ENCODE measurements at regions not wholly inside any gene's neighbourhood (a gene's known extent, or its start where the extent isn't known, plus 50 kb on each side); places are given as distances from the start of the nearest gene placed in this dataset.
"Not testable (repeated sequence)": the region's sequence is repeated elsewhere in the genome, so short reads cannot be mapped to it uniquely, and the experiment has no call there.

DNA sequence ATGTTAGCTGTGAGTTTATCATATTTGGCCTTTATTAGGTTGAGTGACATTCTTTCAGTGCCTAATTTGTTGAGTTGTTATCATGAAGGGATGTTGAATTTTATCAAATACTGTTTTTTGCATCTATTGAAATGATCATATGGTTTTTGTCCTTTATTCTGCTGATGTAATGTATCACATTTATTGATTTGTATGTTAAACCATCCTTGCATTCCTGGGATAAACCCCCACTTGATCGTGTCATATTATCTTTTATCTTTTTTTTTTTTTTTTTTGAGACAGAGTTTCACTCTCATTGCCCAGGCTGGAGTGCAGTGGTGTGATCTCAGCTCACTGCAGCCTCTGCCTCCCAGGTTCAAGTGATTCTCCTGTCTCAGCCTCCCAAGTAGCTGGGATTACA, 51.9 kb upstream of the MFGE8 start:
- not testable (repeated sequence) for DNase-seq

DNA sequence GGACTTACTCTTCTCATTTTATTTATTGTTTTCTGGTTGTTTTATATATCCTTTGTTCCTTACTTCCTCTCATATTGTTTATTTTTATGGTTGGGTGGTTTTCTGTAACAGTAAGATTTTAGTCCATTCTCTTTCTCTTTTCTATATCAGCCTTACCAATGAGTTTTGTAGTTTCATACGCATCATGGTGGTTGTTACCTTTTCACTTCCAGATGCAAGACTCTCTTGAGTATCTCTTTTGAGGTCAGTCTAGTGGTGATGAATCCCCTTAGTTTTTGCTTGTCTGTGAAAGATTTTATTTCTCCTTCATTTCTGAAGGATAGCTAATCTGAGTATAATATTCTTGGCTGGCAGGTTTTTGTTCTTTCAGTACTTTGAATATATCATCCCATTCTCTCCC, 57.1 kb upstream of the MFGE8 start:
- DNase-seq = no peak

DNA sequence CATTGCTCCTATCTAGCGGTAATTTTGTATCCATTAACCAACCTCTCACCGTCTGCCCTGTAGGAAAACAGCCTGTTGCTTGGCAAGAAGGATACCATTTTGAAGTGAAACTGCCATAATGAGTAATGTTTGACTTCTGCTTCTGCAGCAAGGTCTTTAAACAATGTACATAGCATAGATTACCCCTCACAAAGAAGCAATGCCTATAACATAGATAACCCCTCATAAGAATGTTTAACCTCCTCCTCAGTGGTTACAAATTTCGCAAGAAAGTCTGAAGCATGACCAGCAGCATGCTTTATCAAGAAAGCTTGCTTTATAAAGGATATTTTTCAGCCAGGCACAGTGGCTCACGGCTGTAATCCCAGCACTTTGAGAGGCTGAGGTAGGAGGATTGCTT, 61.2 kb upstream of the MFGE8 start:
- DNase-seq = no peak

- DNase-seq = no peak
Observed at GRCh38 chr15:88975891-88976290, 62.7 kb upstream of the MFGE8 start.

DNA sequence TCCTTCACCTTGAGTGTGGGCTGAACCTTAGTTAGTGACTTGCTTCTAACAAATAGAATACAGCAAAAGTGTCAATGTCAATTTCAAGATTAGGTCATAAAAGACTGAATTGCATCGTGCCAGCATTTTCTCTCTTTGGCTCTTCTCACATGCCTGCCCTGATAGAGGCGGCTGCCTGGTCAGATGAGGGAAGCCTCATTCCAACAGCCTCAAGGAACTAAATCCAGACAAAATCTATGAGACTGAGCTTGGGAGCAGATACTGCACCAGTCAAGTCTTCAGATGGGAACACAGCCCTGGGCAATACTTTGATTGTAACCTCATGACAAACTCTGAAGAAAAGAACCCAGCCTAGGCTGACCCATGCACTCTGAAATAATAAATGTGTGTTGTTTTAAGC, 63.5 kb upstream of the MFGE8 start:
- no peak for DNase-seq

DNA sequence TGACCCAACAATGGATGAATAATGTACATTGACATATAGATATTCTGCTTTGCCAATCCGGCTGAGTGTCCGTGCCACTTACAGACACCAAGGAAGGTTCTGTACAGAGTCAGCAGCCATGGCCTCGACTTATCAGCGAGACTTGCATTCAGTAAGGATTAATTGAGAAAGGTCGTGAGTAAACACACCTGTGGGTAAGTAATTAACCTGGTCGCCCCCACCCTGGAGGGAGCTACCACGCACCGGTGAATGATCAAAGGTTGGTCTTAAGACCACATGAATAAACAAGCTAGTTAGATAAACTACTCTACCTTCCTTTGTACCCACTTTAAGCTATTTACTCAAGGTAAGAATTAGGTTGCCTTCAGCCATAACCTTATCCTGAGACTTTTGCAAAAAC, 66.5 kb upstream of the MFGE8 start:
- DNase-seq = no peak

DNA sequence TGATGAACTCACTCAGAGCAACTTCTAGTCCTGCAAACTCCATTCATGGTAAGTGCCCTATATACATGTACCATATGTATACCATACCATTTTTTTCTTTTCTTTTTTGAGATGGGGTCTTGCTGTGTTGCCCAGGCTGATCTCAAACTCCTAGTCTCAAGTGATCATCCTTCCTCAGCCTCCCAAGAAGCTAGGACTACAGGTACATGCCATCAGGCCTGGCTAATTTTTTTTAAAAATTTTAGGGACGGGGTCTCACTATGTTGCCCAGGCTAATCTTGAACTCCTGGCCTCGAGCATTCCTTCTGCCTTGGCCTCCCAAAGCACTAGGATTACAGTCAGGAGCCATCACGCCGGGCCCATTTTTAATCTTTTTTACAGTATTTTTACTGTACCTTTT, 67.3 kb upstream of the MFGE8 start:
- DNase-seq = no peak

- no peak for DNase-seq
Observed at GRCh38 chr15:88981244-88982215, 68.4 kb upstream of the MFGE8 start.

GRCh38 chr15:88982304-88982945, 69.2 kb upstream of the MFGE8 start:
- DNase-seq = no peak

GRCh38 chr15:88982946-88983342, 69.8 kb upstream of the MFGE8 start:
- no peak for DNase-seq

GRCh38 chr15:88983861-88984429, 70.8 kb upstream of the MFGE8 start:
- DNase-seq = no peak

DNA sequence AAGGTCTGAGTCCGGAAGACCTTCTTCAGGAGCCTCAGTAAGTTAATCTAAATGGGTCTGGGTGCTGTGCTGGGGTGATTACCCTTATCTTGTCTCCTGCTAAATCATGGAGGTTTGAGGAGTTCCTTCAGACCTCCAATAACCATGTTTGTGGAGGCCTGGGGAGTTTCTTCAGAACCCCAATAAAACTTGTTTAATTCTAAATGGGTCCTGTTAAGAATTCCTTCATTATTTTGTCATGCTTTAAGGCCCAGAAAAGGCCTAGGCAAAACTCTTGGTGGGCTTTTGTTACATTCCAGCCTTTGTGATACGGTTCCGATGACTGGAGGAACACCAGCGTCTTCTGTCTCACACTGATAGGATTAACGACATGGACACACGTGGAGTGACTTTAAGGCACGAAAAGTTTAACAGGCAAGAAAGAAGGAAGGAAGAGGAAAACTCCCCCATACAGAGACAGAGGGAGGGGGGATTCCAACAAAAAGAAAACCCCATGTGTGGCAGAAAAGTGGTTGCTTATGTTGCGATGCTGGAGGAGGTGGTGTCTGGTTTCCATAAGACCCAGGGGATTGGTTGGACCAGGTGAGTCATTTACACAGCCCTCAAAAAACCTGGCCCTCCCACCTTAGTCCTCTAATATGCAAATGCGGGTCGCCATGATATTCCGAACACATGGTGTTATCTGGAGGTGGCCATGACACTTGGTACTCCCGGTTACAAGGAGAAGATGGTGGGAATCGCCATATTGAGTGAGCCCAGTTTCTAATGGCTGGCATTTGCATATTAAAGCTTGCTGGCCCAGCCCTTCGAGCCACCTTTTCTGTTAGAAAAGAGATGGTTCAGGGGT, 72.6 kb upstream of the MFGE8 start:
- no peak for DNase-seq

DNA sequence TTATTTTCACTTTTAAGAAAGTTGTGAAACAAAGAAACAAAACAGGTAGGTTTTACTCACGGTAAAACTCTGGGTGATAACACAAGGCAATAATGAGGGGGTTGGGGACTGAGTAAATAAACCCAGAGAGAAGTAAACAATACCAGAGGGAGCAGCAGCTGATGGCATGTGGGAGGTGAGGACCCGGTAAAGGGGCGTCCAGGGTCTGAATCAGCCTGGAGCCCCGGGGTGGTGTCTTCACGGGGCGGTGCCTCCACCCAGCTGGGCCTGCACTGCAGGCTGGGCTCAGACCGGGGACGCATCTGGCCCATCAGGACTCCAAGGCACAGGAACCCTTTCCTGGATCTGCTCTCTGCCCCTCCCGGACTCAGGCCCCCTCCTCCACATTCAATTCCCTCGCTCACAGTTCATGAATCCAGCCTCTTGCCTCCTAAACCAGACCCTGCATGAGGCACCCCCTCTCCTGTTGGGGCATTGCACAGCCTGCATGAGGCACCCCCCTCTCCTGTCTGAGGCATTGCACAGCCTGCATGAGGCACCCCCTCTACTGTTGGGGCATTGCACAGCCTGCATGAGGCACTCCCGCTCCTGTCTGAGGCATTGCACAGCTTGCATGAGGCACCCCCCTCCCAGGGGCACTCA, 73.9 kb upstream of the MFGE8 start:
- DNase-seq = peak; percentile 26

DNA sequence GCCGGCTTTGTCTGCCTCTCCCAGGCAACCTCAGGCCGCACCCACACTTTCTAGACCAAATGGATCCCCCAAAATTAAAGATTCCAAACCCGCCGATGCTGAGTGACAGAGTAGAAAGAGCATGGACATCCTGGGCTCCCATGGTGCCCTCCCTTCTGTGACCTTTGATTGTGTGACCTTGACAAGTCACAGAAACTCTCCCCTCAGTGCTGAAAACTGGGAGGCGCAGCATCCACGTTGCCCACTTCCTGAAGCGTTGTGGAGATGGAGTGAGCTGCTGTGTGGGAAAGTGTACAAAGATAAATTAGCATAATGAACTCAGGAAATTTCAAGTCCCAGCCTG, 74.4 kb upstream of the MFGE8 start:
- DNase-seq = no peak

- no peak for DNase-seq
Observed at GRCh38 chr15:88987934-88988671, 74.9 kb upstream of the MFGE8 start.

- DNase-seq = no peak
Observed at GRCh38 chr15:88989578-88989977, 76.4 kb upstream of the MFGE8 start.

DNA sequence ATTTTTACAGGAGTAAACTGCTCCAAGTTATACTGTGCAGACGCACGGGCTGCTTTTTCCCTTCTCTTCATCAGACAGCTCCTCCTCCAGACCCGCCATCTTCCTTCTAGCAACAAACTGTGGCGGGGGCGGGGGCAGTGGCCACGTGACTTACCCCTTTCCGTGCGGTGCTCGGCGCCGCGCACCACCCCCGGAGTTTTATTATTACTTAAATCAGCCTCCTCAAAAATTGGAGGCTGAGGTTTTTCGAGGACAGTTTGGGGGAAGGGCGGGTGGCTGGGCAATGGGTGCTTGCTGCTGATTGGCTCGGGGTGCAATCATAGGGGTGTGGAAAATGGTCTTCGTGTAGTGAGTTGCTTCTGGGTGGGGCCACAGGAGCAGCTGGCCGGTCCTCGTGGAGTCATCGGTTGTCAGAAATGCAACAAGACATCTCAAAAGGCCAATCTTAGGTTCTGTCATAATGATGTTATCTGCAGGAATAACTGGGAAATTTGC, 77.1 kb upstream of the MFGE8 start:
- DNase-seq = peak; percentile 8

DNA sequence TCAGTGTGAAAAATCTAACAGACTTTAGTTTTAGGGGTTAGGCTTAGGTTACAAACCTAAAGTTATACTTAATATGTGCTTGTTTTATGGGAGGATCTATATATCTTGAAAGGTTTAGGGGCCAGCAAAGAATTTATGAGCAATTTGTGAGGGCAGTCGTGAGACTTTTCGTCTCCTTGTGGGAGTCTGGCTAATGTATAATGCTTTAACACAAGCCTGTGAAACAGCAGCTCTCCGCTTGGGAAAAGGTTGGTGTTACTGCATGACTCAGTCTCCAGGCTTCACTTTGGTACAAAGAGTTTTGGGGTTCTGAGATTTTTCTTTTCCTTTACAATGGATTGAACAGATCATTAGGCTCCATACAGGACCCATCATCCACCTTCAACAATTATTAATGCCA, 79.0 kb upstream of the MFGE8 start:
- no peak for DNase-seq

DNA sequence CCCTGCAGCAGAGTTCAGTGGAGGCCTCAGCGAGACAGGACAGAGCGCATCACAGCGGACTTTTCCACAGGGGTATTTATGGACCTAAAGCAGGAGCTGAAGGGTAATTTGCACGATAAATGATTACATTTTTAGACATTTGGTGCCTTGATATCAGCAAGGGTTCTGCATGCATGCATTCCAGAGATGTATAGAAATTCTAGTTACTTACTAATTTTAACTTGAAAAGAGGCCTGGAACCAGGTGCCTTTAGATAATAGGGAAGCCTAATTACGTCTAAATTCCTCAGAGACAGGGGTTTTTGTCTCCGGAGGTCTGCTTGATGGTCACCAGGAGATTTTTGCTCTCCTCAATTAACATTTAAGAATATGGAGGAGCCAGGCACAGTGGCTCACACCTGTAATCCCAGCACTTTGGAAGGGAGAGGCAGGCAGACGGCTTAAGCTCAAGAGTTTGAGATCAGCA, 79.8 kb upstream of the MFGE8 start:
- DNase-seq = no peak

DNA sequence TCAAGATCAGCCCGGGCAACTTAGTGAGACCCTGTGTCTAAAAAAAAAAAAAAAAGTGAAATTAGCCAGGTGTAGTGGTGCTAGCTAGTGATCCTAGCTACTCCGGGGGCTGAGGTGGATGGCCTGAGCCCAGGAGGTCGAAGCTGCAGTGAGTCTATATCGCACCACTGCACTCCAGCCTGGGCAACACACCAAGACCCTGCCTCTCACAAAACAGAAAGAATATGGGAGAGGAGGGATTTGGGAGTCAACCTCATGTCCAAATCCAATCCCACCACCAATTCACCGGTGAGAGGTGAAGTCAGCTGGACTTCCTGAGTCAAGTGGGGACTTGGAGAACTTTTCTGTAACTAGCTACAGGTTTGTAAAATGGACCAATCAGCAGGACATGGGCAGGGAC, 80.5 kb upstream of the MFGE8 start:
- no peak for DNase-seq

GRCh38 chr15:88994286-88994685, 81.1 kb upstream of the MFGE8 start:
- no peak for DNase-seq

- no peak for DNase-seq
Observed at GRCh38 chr15:88995449-88995848, 82.3 kb upstream of the MFGE8 start.
